ENCODE measurements at regions not wholly inside any gene's neighbourhood (a gene's known extent, or its start where the extent isn't known, plus 50 kb on each side); places are given as distances from the start of the nearest gene placed in this dataset.

DNA sequence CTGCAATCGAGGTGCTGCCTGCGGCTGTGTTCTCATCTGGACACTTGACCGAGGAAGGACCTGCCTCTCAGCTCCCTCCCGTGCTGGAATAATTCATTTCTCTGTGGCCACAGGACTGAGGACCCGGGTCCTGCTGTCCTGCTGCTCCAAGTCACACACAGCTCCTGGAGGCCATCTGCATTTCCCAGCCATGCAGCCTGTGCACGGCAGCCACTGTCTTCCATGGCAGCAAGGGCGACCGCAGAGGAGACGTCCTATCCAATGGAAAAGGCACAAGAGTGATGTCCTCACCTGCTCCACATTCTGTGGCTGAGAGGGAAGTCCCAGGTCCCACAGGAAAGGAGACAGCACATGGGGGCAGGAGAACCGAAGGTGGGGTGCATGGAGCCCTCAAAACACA is 495.8 kb downstream of the BRD1 start:
- no peak for TF ChIP-seq POLR2A (IDR thresholded peaks at IDR 0.05)
- TF ChIP-seq, protein P1, sequence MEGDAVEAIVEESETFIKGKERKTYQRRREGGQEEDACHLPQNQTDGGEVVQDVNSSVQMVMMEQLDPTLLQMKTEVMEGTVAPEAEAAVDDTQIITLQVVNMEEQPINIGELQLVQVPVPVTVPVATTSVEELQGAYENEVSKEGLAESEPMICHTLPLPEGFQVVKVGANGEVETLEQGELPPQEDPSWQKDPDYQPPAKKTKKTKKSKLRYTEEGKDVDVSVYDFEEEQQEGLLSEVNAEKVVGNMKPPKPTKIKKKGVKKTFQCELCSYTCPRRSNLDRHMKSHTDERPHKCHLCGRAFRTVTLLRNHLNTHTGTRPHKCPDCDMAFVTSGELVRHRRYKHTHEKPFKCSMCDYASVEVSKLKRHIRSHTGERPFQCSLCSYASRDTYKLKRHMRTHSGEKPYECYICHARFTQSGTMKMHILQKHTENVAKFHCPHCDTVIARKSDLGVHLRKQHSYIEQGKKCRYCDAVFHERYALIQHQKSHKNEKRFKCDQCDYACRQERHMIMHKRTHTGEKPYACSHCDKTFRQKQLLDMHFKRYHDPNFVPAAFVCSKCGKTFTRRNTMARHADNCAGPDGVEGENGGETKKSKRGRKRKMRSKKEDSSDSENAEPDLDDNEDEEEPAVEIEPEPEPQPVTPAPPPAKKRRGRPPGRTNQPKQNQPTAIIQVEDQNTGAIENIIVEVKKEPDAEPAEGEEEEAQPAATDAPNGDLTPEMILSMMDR (IDR thresholded peaks at IDR 0.05) = no peak
